ENCODE measurements at regions not wholly inside any gene's neighbourhood (a gene's known extent, or its start where the extent isn't known, plus 50 kb on each side); places are given as distances from the start of the nearest gene placed in this dataset.

DNA sequence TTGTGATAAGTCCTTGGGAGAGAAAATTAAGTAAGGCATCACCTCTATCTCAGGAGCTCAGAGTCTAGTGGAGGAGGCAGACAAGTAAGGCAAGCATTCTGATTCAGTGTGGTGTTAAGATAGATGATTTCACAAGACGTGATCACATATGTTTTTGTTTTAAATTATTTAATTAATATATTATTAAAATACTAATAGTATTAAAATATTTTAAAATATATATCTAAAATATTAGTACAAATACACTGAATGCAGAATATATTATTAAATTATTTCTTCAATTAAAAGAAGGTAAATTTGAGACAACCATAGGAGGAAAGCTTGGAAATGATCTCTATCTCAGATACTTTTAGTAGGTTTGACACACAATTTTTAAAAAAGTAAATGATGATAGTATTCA, 51.5 kb upstream of the ANO4 start:
- no peak for DNase-seq

Data from NCI-H1092 (cell line).